NCI-H2029 treated with DMSO at 0.1 percent for 48 hours (cell line): ENCODE measurements at regions not wholly inside any gene's neighbourhood (a gene's known extent, or its start where the extent isn't known, plus 50 kb on each side); places are given as distances from the start of the nearest gene placed in this dataset.

Source experiments
- DNase-seq: peaks from one replicate; lab custom pipeline; 2025; lab: John Stamatoyannopoulos, UW

GRCh38 chr11:27904358-27905055 lies 203.4 kb downstream of the KIF18A start:
- no peak for DNase-seq

GRCh38 chr11:27902981-27903624 lies 202.8 kb upstream of the BDNF start:
- no peak for DNase-seq

GRCh38 chr11:27898166-27898565 lies 197.9 kb upstream of the BDNF start:
- DNase-seq, result no peak

- no peak for DNase-seq
These were observed 195.8 kb upstream of the BDNF start for GRCh38 chr11:27896096-27896495.

- no peak for DNase-seq
These were observed 194.3 kb upstream of the BDNF start for GRCh38 chr11:27894552-27894951.

GRCh38 chr11:27886857-27887256 lies 186.6 kb upstream of the BDNF start:
- no peak for DNase-seq

- DNase-seq, result no peak
These were observed 181.9 kb upstream of the BDNF start for GRCh38 chr11:27882066-27882697.

GRCh38 chr11:27875831-27876775 lies 175.8 kb upstream of the BDNF start:
- no peak for DNase-seq

GRCh38 chr11:27874998-27875830 lies 175.0 kb upstream of the BDNF start:
- DNase-seq, result no peak

GRCh38 chr11:27873664-27874063 lies 173.4 kb upstream of the BDNF start:
- DNase-seq, result no peak

GRCh38 chr11:27871056-27871455 lies 170.8 kb upstream of the BDNF start:
- no peak for DNase-seq

GRCh38 chr11:27869701-27870100 lies 169.4 kb upstream of the BDNF start:
- DNase-seq, result no peak

GRCh38 chr11:27868709-27869108 lies 168.5 kb upstream of the BDNF start:
- no peak for DNase-seq

- DNase-seq, result no peak
These were observed 168.0 kb upstream of the BDNF start for GRCh38 chr11:27868226-27868625.

- DNase-seq, result no peak
These were observed 164.8 kb upstream of the BDNF start for GRCh38 chr11:27865105-27865504.

- no peak for DNase-seq
These were observed 164.4 kb upstream of the BDNF start for GRCh38 chr11:27864611-27865010.

GRCh38 chr11:27864091-27864491 lies 163.8 kb upstream of the BDNF start:
- DNase-seq, result no peak

GRCh38 chr11:27863637-27864036 lies 163.4 kb upstream of the BDNF start:
- DNase-seq, result no peak

GRCh38 chr11:27861706-27862430 lies 161.6 kb upstream of the BDNF start:
- DNase-seq, result no peak

GRCh38 chr11:27860811-27861210 lies 160.6 kb upstream of the BDNF start:
- DNase-seq, result no peak

- DNase-seq, result no peak
These were observed 158.6 kb upstream of the BDNF start for GRCh38 chr11:27858866-27859265.
